Amniotic epithelial cell (primary cell): ENCODE measurements at regions not wholly inside any gene's neighbourhood (a gene's known extent, or its start where the extent isn't known, plus 50 kb on each side); places are given as distances from the start of the nearest gene placed in this dataset.
"Not testable (repeated sequence)": the region's sequence is repeated elsewhere in the genome, so short reads cannot be mapped to it uniquely, and the experiment has no call there.

Source experiments
- DNase-seq: peaks from one replicate; pipeline ENCODE4 v3.0.0-alpha.2; 2010; ENCODE audit warnings: low read depth

GRCh38 chr12:58069268-58069963, 128.0 kb downstream of the ATP23 start:
- peak; percentile 27 for DNase-seq

- DNase-seq = no peak
Measured at GRCh38 chr12:58071994-58072393, 130.6 kb downstream of the ATP23 start.

- DNase-seq = no peak
Measured at GRCh38 chr12:58074259-58074658, 132.9 kb downstream of the ATP23 start.

DNA sequence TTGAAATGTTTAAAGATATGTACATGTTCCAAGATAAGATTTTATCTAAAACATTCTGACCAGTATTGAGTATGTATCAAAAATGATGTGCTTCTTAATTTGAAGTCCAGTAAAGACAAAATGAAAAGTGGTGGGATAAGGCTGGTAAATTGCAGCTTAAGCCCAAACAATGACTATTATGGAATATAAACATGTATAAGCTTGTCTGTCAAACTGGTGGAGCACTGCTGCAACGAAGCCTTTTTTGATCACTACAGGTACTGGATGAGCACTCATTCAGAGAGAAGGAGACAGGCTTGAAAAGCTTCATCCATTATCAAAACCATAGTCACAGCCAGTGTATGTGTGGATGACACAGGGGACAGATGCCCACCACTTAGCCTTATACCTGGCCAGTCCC, 138.4 kb downstream of the ATP23 start:
- no peak for DNase-seq

GRCh38 chr12:58081488-58081887, 140.1 kb downstream of the ATP23 start:
- DNase-seq = no peak

DNA sequence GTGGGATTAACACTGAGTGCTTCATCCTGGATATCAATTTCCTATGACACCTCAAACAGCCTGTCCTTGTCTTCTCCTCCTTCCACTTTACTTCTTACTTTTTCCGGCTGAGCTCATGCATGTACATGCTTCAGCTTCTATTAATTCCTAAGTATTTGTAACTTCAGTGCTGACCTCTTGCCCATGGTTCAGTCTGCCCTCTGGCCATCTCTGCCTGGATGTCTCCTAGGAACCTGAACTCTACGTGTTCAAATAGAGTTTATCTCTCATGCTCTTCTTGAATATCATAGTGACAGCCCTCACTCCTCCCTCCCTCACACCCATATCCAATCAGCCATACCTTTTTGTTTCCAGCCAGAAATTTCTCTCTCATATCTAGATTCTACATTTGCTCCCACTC, 141.6 kb downstream of the ATP23 start:
- no peak for DNase-seq

DNA sequence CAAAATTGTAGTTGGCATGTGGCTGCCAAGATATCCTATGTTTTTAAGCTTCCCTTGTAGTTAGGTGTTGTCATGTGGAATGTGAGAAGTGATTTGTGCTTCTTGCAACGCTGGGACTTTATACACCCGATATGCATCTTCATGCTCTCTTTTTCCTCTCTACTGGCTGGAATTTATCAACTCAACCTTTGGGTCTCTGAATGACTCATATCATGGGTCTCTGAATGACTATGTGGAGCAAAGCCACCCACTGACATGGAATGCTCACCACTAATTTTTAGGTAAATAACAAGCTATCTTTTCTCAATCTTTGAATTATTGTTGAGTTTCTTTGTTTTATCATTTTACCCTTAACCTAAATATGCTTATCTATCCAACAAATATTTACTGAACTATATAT, 144.6 kb downstream of the ATP23 start:
- DNase-seq = no peak

DNA sequence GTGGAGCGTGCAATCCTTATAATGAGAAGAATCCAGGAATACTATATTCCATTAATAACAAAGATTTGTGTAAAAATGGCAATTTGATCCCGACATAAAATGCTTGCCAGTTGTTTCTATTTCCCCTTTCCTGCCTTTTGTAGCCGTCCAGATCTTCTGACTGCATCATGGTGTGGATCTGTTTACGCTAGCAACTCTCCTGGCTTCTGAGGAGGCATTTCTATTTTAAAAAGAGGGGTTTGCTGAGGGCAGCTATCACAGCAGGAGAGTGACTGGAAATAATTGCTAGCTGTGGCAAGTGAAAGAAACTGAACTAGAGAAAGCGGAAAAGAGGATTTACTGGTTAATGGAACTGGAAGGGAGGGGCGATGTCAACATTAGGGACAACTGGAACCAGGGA, 145.6 kb downstream of the ATP23 start:
- DNase-seq = no peak

- no peak for DNase-seq
Measured at GRCh38 chr12:58087423-58088127, 146.2 kb downstream of the ATP23 start.

- no peak for DNase-seq
Measured at GRCh38 chr12:58089588-58089987, 148.2 kb downstream of the ATP23 start.

- no peak for DNase-seq
Measured at GRCh38 chr12:58090685-58091084, 149.3 kb downstream of the ATP23 start.

- DNase-seq = no peak
Measured at GRCh38 chr12:58095002-58095401, 153.6 kb downstream of the ATP23 start.

DNA sequence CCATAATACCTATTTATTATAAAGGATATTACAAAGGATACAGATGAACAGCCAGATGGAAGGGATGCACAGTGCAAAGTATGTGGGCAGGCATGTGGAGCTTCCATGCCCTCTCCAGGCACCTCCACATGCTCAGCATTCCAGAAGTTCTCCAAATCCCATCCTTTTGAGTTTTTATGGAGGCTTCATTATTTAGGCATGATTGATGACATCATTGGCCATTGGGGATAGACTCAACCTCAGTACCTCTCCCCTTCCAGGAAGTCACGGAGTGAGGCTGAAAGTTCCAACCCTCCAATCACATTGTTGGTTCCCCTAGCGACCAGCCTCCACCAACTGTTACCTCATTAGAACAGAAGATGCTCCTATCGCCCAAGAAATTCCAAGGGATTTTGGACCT, 156.4 kb downstream of the ATP23 start:
- DNase-seq = no peak

DNA sequence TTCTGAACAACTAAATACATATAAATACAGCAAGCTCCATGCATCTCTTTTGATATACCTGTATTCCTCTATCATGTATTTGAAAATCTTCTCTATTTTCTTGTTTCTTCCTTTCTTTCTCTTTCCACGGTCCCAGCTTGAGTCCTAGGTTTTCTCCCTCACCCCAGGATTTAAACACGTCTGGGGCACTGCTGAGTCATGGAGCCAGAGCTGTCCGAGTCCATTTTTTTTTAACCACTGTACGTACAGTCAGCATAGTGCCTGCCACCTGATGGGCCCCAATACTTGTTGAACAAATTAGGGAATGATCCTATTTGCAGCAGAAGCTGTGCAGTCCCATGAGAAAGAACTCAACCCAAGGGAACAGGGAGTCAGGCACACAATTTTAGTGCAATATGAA, 158.1 kb downstream of the ATP23 start:
- no peak for DNase-seq

DNA sequence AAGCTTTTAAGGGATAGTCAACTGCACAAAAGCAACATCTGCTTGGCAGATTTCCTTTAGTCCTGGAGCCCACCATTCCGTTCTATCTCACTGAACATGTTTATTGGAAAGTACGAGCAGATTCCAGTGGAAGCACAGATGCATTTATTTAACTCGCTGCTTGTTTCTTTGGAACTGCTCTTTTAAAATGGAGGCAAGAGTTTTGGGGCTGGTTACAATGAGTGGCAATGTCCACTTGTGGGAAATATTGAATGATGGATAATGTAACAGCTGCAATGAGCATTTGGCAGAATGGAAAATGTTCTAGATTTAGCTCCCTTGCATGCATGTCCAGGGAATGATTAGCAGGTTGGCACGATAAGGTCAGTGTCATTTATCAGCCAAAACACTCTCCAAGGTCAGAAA, 163.0 kb downstream of the ATP23 start:
- DNase-seq = no peak

- no peak for DNase-seq
Measured at GRCh38 chr12:58105225-58106119, 164.1 kb downstream of the ATP23 start.

- no peak for DNase-seq
Measured at GRCh38 chr12:58106195-58106594, 164.8 kb downstream of the ATP23 start.

DNA sequence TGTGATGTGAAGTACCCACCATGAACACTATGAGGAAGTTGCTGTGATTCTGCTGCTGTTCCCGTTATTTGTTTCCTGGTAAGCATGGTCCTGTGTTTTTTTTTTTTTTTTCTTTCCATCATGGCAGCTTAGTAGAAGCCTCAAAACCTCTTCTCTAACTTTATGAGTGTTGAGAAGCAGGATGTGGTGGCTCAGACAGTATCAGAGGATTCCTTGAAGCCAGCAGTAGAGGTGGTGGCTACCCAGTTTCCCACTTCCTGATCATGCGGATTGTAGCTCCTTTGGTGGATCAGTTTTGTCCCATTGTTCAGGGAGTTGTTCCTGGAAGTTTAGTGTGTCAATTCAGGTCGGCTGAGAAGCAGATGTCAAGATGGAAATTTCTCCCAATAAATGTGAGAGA, 175.8 kb downstream of the ATP23 start:
- no peak for DNase-seq

- no peak for DNase-seq
Measured at GRCh38 chr12:58117667-58118066, 176.3 kb downstream of the ATP23 start.

GRCh38 chr12:58125761-58126160, 184.4 kb downstream of the ATP23 start:
- not testable (repeated sequence) for DNase-seq

DNA sequence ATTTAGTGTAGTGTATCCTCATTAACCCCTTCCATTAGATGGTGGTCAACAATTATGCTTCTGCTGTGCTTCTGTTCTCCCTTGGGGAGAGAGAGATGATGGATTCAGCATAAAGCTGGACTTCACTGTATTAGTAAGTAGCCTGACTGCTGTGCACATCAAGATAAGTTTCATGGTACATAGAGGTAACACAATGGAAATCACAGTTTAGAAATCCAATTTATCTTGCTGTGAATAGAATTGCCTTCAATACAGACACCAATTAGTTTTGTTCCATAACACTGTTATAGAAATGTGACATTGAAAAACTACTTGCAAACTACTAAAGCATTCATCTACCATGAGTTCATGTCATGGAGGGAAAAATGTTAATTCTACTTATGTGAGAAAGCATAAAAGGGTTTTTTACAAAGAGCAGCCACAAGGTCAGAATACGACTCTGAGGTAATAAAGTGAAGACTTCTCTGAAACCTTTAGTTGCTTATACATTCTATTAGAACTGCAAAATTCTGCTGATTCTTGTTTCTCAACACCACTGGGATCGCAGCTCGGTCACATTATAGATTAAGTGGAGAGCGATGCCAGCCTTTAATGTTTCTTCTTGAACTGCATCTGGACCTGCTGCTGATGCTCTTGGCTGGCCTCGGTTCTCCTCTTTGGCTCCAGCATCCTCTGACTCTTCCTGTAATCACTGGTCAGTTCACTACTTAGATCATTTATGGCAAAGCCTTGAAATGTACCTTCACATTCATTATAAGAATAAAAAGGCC, 190.8 kb downstream of the ATP23 start:
- no peak for DNase-seq

DNA sequence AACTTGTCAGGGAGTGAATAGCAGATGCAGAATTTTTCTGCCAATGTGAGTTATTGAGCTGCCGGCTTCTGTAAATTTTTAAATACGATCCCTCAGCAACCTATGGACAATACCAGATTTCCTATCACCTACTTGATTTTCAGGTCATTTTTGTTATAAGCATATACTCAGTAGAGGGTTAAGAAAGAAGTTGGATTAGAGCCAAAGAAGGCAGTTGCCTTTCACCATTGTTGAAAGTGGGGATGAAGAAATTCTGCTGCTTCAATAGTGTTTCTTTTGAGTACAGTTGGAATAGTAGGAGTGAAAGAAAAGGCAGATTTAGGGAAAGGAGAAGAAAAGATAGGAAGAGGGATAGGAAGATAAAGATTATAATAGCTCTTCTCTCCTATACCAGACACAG, 197.1 kb downstream of the ATP23 start:
- DNase-seq = no peak
